GM12874 (cell line): ENCODE measurements at regions not wholly inside any gene's neighbourhood (a gene's known extent, or its start where the extent isn't known, plus 50 kb on each side); places are given as distances from the start of the nearest gene placed in this dataset.

Source experiments
- TF ChIP-seq, protein P1 (sequence below): IDR thresholded peaks from 2 replicates; pipeline ENCODE4 v1.5.1; 2011; ENCODE audit warnings: low read depth, mild to moderate bottlenecking, control low read depth, low read length, moderate library complexity; ENCODE audit not compliant: insufficient read depth

DNA sequence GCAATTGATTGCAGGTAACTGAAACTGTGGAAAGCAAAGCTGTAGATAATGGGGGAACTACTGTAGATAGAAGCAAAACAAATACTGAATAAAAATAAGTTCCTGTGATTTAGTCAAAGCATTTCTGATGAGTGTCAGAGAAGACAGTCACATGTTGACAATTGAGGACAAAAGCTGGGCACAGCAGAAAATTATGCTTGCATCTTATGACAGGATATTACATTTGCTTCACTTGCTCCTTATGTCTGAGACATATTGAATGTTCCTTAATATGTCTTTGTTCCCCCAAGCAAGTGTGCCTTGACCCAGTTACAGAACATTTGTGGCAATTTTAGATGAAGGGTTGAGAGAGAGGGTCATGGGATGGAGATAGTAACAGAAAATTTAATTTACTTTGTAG, 526.0 kb upstream of the B3GALT2 start:
- TF ChIP-seq, protein P1, sequence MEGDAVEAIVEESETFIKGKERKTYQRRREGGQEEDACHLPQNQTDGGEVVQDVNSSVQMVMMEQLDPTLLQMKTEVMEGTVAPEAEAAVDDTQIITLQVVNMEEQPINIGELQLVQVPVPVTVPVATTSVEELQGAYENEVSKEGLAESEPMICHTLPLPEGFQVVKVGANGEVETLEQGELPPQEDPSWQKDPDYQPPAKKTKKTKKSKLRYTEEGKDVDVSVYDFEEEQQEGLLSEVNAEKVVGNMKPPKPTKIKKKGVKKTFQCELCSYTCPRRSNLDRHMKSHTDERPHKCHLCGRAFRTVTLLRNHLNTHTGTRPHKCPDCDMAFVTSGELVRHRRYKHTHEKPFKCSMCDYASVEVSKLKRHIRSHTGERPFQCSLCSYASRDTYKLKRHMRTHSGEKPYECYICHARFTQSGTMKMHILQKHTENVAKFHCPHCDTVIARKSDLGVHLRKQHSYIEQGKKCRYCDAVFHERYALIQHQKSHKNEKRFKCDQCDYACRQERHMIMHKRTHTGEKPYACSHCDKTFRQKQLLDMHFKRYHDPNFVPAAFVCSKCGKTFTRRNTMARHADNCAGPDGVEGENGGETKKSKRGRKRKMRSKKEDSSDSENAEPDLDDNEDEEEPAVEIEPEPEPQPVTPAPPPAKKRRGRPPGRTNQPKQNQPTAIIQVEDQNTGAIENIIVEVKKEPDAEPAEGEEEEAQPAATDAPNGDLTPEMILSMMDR: no peak

DNA sequence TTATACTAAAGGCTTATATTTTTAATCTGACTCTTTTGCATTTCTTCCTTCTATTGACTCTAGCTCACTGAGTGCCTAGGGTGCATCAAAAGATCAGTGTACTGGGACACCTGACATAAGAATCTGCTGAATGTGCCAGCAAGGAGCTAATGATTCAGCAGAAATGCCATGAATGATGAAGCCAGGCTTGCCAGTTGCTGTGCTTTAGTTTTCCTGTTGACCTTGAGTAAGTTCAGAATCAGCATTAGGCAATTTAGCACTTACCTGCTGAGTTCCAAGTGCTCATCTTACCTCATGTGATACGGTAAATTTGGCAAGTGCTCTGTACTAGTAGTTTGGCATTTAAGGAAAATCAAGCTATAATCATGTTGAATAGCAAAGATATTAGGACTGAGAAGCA, 523.2 kb upstream of the B3GALT2 start:
- TF ChIP-seq, protein P1: no peak

DNA sequence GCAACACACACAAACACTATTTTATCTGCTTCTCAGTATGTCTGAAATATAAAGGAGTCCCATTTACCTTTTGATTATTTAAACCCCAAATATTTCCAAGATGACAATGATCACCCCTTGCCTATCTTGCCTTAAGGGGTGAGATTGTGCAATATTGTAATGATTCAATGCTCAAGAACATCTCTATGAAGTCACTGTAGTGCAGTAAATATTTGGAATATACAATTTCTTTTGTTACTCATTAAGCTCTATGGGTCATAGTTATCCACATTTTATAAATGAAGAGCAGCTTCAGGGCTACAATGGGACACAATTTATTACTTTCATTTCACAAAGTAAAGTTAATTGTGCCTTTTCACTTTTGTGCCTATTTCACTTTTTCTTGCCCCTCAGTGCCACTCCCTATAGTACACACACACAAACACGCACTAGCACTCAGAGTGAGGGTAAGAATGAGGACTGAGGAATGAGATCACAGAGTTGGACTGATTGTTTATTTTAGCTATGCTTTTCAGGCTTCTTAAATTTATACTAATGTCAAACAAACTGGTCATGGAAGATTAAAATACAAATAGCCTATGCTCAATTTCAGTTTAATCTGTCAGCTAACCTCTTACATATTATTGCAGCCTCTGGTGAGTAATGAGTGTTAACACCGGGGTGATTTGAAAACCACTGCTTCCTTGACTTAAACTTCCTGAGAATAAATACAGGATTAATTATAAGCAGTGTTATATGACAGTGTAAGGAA, 521.0 kb upstream of the B3GALT2 start:
- TF ChIP-seq, protein P1: no peak

DNA sequence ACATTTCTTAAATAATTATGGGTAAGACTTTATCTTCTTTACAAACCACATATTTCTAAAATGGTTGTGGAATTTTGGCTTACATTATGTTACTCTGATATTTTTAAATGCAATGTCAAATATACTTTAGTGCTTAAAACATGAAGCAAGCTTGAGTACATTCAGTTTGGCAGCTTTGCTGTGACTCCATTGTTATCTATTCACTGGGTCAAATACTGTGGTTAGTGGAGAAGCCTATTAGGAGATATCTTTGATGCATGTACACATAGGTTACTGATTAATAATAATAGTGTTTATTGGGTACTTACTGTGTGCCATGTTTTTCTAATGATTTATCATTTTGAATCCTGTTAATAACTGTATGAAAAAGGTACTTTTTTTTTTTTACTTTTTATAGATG, 520.4 kb upstream of the B3GALT2 start:
- TF ChIP-seq, protein P1: no peak

GRCh38 chr1:193705554-193705981, 519.2 kb upstream of the B3GALT2 start:
- TF ChIP-seq, protein P1: no peak

DNA sequence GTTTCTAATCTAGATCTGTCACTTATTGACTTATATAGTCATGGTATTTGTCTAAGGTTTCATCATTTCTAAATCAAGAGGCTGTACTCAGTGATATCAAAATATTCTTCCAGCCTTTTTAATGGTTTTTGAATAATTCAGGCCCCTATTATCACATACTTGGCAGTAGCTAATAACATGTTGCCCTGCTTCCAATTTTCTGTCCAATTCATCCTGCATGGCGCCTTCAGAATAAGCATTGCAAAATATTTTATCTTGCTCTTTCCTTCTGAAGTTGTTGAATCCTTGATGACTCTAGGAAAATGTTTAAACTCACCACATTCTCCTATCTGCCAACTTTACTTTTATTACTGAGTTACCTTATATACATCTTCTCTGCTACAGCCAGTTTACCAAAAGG, 517.2 kb upstream of the B3GALT2 start:
- TF ChIP-seq, protein P1: no peak

DNA sequence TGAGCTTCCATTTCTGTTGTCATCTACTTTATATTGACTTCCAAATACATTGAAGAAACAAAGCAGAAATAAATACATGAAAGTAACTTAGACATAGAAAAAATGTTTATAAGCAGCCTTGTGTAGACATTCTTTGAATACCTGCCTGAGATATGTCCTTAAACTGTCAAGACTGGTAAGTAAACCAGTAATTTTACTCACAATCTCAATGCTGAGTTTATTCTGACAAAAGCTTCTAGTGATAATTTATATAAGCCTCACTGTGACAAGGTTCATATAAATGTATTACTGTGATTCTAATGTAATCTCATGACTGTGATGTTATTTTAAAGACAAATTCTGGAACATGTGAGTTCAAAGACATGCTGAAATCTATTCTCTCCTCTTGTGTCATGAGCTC, 516.7 kb upstream of the B3GALT2 start:
- TF ChIP-seq, protein P1: no peak

GRCh38 chr1:193701759-193702158, 515.3 kb upstream of the B3GALT2 start:
- TF ChIP-seq, protein P1: no peak
